GM12892 (cell line): ENCODE measurements at regions not wholly inside any gene's neighbourhood (a gene's known extent, or its start where the extent isn't known, plus 50 kb on each side); places are given as distances from the start of the nearest gene placed in this dataset.

Source experiments
- POLR2A ChIP-seq: IDR thresholded peaks from 2 replicates; pipeline ENCODE4 v1.6.1; 2011; ENCODE audit warnings: low read depth, low read length, control low read depth
- POLR2AphosphoS5 ChIP-seq: IDR thresholded peaks from 2 replicates; pipeline ENCODE4 v1.6.1; 2011; ENCODE audit warnings: low read depth, low read length, control low read depth
- TAF1 ChIP-seq: IDR thresholded peaks from 2 replicates; pipeline ENCODE4 v1.6.1; 2011; ENCODE audit warnings: low read depth, mild to moderate bottlenecking, control low read depth, low read length, borderline replicate concordance

DNA sequence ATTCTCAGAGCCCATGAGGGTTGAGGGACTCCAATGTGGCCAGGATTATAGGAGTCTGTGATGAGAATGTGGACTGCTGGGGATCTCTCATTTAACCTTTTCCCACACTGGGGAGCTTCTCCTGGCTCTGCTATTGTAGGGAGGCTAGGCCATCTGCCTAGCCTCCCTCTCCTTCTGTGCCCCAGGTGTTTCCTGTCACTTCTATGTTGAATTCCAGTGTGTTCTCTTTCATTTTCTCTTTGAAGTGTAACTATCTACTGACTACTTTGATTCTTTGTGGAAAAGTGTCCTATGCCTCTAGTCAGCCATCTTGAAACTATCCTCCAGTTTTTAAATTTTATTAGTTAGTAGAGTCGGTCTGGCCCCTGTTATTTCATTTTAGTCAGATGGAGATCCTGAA is 53.4 kb upstream of the ABCD2 start:
- TF ChIP-seq TAF1 (no peak), POLR2A (no peak), POLR2AphosphoS5 (no peak)
